NT2/D1 (cell line): ENCODE measurements at regions not wholly inside any gene's neighbourhood (a gene's known extent, or its start where the extent isn't known, plus 50 kb on each side); places are given as distances from the start of the nearest gene placed in this dataset.

Source experiments
- DNase-seq: peaks from one replicate; pipeline ENCODE4 v3.0.0-alpha.2; 2011; ENCODE audit warnings: low read depth, low spot score
- H3K27me3 ChIP-seq: 2 replicates; pipeline ENCODE4 v1.6.0; 2011; ENCODE audit warnings: mild to moderate bottlenecking; ENCODE audit not compliant: insufficient read length, insufficient read depth
- H3K36me3 ChIP-seq: 2 replicates; pipeline ENCODE4 v1.6.1; 2011; ENCODE audit warnings: mild to moderate bottlenecking, low read length, mixed read lengths; ENCODE audit not compliant: insufficient read depth, insufficient read length
- H3K4me1 ChIP-seq: 2 replicates; pipeline ENCODE4 v1.5.1; 2011; ENCODE audit not compliant: insufficient read depth, insufficient read length
- H3K4me3 ChIP-seq: 2 replicates; pipeline ENCODE4 v1.5.1; 2011; ENCODE audit warnings: low read depth; ENCODE audit not compliant: insufficient read length
- H3K9ac ChIP-seq: 2 replicates; pipeline ENCODE4 v1.6.0; 2011; ENCODE audit warnings: low read depth; ENCODE audit not compliant: insufficient read length
- H3K9me3 ChIP-seq: 2 replicates; pipeline ENCODE4 v1.5.1; 2011; ENCODE audit warnings: mild to moderate bottlenecking, low read length; ENCODE audit not compliant: insufficient read depth
- SUZ12 ChIP-seq: IDR thresholded peaks from 2 replicates; pipeline ENCODE4 v1.6.1; 2011; ENCODE audit not compliant: insufficient read length, insufficient read depth; ENCODE audit errors: extremely low read depth
- YY1 ChIP-seq: IDR thresholded peaks from 2 replicates; pipeline ENCODE4 v1.6.1; 2011; ENCODE audit not compliant: insufficient read length, insufficient read depth
- ZNF274 ChIP-seq: IDR thresholded peaks from 2 replicates; pipeline ENCODE4 v1.6.1; 2011; ENCODE audit warnings: mild to moderate bottlenecking, low read depth, low read length

DNA sequence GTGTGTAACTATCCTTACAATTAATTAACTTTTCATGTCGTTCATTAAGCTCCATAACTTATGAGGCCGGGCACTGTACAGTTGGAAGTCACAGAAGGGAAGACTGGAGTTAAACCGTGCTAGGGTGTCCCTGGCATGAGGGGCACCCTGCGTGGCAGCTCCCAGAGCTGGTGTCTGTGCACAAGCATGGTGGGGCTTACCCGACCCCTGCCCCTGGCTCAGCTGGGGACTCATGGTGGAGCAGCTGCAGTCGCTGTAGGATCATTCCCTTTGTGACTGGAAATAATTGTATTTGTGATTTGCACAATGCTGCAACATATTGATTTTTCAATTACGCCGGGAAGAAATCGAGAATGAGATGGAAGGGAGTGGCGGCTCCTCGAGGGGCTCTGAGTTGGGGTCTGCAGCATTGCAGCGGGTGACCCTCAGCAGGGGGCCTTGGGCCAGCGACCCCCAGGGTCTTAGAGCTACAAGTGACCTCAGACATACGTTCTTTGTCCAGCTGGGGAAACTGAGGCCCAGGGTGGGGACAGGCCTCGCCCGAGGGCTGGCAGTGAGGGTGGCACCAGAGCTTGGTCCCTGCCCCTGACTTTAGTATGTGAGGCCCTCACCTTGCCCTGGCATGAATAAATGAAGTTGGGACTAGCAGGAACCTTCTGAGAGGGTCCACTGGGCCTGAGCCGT lies 125.4 kb downstream of the KIF26A start:
- peaks cover 12% of the 10 kb centered on the region; the same call in 1 of the 2 replicates for H3K9me3 ChIP-seq
- H3K27me3 ChIP-seq = no peaks in the 10 kb centered on the region
- DNase-seq = no peak
- H3K4me1 ChIP-seq = no peaks in the 10 kb centered on the region
- TF ChIP-seq YY1 (no peak), ZNF274 (no peak), SUZ12 (no peak)
- no peak overlapping the region for H3K4me3 ChIP-seq
- no peak overlapping the region for H3K9ac ChIP-seq
- H3K36me3 ChIP-seq = no peaks in the 10 kb centered on the region

- H3K4me1 ChIP-seq = no peaks in the 10 kb centered on the region
- no peak for TF ChIP-seq SUZ12
- no peak for TF ChIP-seq ZNF274
- no peak for TF ChIP-seq YY1
- peaks cover 12% of the 10 kb centered on the region; the same call in 1 of the 2 replicates for H3K9me3 ChIP-seq
- no peak for DNase-seq
- H3K9ac ChIP-seq = no peak overlapping the region
- no peaks in the 10 kb centered on the region for H3K36me3 ChIP-seq
- H3K4me3 ChIP-seq = no peak overlapping the region
- H3K27me3 ChIP-seq = no peaks in the 10 kb centered on the region
These were observed 126.3 kb downstream of the KIF26A start for GRCh38 chr14:104264495-104265265.

GRCh38 chr14:104265918-104266630 lies 127.7 kb downstream of the KIF26A start:
- TF ChIP-seq YY1 = no peak
- TF ChIP-seq ZNF274 = no peak
- no peak for TF ChIP-seq SUZ12
- Histone ChIP-seq H3K36me3 (no peaks in the 10 kb centered on the region), H3K9me3 (peaks cover 6% of the 10 kb centered on the region; the same call in 1 of the 2 replicates), H3K9ac (no peak overlapping the region), H3K4me3 (no peak overlapping the region), H3K27me3 (no peaks in the 10 kb centered on the region), H3K4me1 (no peaks in the 10 kb centered on the region)
- DNase-seq = no peak

DNA sequence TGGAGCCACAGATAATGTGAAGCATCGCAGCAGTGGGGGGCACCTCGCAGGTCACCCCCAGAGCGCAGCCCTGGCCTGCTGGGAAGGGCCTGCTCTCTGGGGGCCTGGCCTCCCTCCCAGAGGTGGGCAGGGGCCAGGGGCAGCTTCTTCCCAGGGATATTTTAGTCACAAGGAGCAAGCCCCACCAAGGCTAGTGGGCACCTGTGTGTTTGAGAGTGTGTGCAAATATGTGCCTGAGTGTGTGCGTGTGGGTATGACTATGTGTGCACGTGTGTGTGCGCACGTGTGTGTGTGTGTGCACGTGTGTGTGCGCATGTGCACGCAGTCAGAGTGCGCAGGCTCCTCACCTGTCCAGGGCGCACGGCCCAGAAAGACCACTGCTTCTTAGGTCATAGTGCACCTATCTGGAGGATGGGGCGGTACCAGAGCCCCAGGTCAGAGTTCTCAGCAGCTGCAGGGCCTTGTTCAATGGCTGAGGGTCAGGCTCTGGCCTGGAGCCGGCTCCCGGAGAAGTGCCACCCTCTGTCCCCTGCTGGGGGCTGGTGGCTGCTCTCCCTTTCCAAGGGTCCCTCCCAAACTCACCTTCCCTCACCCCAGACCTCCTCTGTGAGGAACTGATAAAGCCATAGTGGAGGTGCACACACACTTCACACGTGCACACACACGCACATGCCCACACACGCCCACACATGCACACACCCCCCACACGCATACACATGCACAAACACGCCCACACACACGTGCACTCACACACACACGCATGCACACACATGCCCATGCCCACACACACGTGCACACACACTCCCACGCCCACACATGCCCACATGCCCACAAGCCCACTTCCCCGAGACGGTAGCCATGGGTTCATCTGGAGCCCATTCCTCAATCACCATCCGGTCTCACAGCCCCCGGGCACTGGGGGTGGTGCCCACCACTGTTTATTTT lies 128.5 kb downstream of the KIF26A start:
- no peaks in the 10 kb centered on the region for H3K27me3 ChIP-seq
- no peaks in the 10 kb centered on the region for H3K9me3 ChIP-seq
- no peak overlapping the region for H3K4me3 ChIP-seq
- TF ChIP-seq SUZ12 (no peak), ZNF274 (no peak), YY1 (no peak)
- DNase-seq = no peak
- H3K4me1 ChIP-seq = no peaks in the 10 kb centered on the region
- H3K36me3 ChIP-seq = no peaks in the 10 kb centered on the region
- no peak overlapping the region for H3K9ac ChIP-seq

DNA sequence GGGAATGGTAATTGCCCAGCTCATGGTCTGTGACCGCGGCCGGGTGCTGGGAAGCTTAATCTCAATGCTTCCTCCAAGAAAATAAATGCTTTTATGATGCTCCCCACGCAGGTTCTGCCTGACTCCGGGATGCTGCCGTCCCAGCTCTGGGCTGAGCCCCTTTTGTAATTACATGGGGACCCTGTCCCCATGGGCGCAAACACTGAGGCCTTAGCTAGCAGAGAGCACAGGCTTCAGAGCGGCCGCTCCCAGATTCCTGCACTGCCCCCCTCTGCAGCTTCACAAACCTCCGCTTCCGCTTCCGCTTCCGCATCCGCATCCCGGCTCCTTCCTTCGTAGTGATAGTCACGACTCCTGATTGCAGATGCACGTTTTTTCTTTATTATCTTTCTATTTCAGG lies 129.5 kb downstream of the KIF26A start:
- no peak for DNase-seq
- no peaks in the 10 kb centered on the region for H3K27me3 ChIP-seq
- no peaks in the 10 kb centered on the region for H3K36me3 ChIP-seq
- H3K4me1 ChIP-seq = no peaks in the 10 kb centered on the region
- TF ChIP-seq SUZ12 (no peak), ZNF274 (no peak), YY1 (no peak)
- H3K9me3 ChIP-seq = no peaks in the 10 kb centered on the region
- H3K4me3 ChIP-seq = no peak overlapping the region
- no peak overlapping the region for H3K9ac ChIP-seq

DNA sequence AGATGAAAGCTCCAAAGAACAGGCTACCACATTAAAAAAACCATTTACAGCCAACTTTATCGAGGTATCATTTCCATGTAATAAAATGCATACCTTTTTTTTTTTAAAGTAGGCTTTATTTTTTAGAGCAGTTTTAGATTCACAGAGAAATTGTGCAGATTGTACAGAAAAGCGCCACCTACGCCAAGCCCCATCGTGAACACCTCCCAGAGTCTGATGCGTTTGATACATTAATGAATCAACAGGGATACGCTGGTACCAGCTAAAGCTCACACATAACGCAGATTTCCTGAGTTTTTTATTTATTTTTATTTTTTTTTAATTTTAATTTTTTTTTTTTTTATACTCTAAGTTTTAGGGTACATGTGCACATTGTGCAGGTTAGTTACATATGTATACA lies 129.9 kb downstream of the KIF26A start:
- DNase-seq = no peak
- Histone ChIP-seq H3K4me3 (no peak overlapping the region), H3K4me1 (no peaks in the 10 kb centered on the region), H3K9ac (no peak overlapping the region), H3K36me3 (no peaks in the 10 kb centered on the region), H3K27me3 (no peaks in the 10 kb centered on the region), H3K9me3 (no peaks in the 10 kb centered on the region)
- no peak for TF ChIP-seq SUZ12
- no peak for TF ChIP-seq YY1
- TF ChIP-seq ZNF274 = no peak
